ENCODE measurements at regions not wholly inside any gene's neighbourhood (a gene's known extent, or its start where the extent isn't known, plus 50 kb on each side); places are given as distances from the start of the nearest gene placed in this dataset.

DNA sequence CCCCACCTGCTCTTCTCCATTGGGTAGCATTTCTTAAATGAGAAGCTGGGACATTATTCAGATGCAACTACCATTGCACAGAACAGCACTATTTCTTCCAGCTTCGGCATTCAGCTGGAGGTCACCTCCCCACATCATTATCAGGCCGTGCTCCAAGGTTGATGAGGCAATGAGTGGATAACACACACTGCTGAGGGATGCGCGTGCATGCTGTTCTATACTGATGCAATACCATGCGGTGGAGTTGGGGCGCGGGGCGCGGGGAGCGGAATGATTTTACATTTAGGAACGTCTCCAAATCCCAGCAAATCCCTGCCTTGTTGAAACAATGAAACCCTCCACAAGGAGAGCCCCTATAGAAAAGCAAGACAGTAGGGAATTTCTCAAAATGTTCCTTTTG lies 283.4 kb downstream of the GRIN2B start:
- TF ChIP-seq, protein P1, sequence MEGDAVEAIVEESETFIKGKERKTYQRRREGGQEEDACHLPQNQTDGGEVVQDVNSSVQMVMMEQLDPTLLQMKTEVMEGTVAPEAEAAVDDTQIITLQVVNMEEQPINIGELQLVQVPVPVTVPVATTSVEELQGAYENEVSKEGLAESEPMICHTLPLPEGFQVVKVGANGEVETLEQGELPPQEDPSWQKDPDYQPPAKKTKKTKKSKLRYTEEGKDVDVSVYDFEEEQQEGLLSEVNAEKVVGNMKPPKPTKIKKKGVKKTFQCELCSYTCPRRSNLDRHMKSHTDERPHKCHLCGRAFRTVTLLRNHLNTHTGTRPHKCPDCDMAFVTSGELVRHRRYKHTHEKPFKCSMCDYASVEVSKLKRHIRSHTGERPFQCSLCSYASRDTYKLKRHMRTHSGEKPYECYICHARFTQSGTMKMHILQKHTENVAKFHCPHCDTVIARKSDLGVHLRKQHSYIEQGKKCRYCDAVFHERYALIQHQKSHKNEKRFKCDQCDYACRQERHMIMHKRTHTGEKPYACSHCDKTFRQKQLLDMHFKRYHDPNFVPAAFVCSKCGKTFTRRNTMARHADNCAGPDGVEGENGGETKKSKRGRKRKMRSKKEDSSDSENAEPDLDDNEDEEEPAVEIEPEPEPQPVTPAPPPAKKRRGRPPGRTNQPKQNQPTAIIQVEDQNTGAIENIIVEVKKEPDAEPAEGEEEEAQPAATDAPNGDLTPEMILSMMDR (conservative IDR thresholded peaks at IDR 0.05; ENCODE audit: low read depth, low read length), result no peak
- TF ChIP-seq EZH2 (IDR thresholded peaks at IDR 0.05; ENCODE audit: low read length, unreplicated experiment), result no peak
